Keratinocyte (primary cell): ENCODE measurements at regions not wholly inside any gene's neighbourhood (a gene's known extent, or its start where the extent isn't known, plus 50 kb on each side); places are given as distances from the start of the nearest gene placed in this dataset.

ENCODE experiments used
- DNase-seq: peaks from one replicate; pipeline ENCODE4 v3.0.0-alpha.2; 2011; ENCODE audit warnings: low read depth, missing footprints, low spot score
- FAIRE-seq: peaks from 2 replicates; lab custom pipeline; 2011; peaks lifted over from hg19 to GRCh38; lab: Jason Lieb, UNC
- H2AFZ ChIP-seq: 2 replicates; pipeline ENCODE4 v1.6.0; 2012; ENCODE audit warnings: low read length, control low read depth, inconsistent platforms; ENCODE audit not compliant: control insufficient read depth
- H3K27ac ChIP-seq: 2 replicates; pipeline ENCODE4 v1.5.1; 2011; ENCODE audit warnings: low read length; ENCODE audit not compliant: control insufficient read depth, insufficient read depth
- H3K27me3 ChIP-seq: 3 replicates; pipeline ENCODE4 v1.6.0; 2011; ENCODE audit warnings: low read length; ENCODE audit not compliant: control insufficient read depth, insufficient read depth; ENCODE audit errors: extremely low read depth
- H3K36me3 ChIP-seq, 2 experiments: 2 replicates in 1 of 2; 3 replicates in 1 of 2; pipeline ENCODE4 v1.5.1; 2011; ENCODE audit warnings: low read length in 2 of 2, mild to moderate bottlenecking in 1 of 2; ENCODE audit not compliant: control insufficient read depth in 2 of 2, insufficient read depth in 2 of 2; ENCODE audit errors: extremely low read depth in 1 of 2
- H3K4me1 ChIP-seq: 3 replicates; pipeline ENCODE4 v1.5.1; 2011; ENCODE audit warnings: low read length; ENCODE audit not compliant: control insufficient read depth, insufficient read depth; ENCODE audit errors: extremely low read depth
- H3K4me2 ChIP-seq: 3 replicates; pipeline ENCODE4 v1.6.0; 2011; ENCODE audit warnings: low read depth, low read length; ENCODE audit not compliant: control insufficient read depth, insufficient read depth; ENCODE audit errors: extremely low read depth
- H3K4me3 ChIP-seq, 3 experiments: fragments of 200-600 bp in 1 of 3; sonication (generic) in 1 of 3; 2 replicates in 2 of 3; 3 replicates in 1 of 3; pipeline ENCODE4 v1.5.1; 2011 to 2016; ENCODE audit warnings: low read length in 3 of 3, mild to moderate bottlenecking in 3 of 3, control low read depth in 2 of 3, inconsistent platforms in 1 of 3, low read depth in 1 of 3, mixed read lengths in 1 of 3, mixed run types in 1 of 3, moderate library complexity in 1 of 3; ENCODE audit not compliant: control insufficient read depth in 2 of 3, insufficient read depth in 2 of 3; ENCODE audit errors: extremely low read depth in 1 of 3
- H3K79me2 ChIP-seq: 2 replicates; pipeline ENCODE4 v1.6.0; 2012; ENCODE audit warnings: low read length; ENCODE audit not compliant: control insufficient read depth, insufficient read depth
- H3K9ac ChIP-seq: 3 replicates; pipeline ENCODE4 v1.6.0; 2011; ENCODE audit warnings: low read length; ENCODE audit not compliant: control insufficient read depth, insufficient read depth; ENCODE audit errors: extremely low read depth
- H3K9me1 ChIP-seq: 3 replicates; pipeline ENCODE4 v1.6.0; 2011; ENCODE audit warnings: low read length; ENCODE audit not compliant: control insufficient read depth, insufficient read depth; ENCODE audit errors: extremely low read depth
- H3K9me3 ChIP-seq: 2 replicates; pipeline ENCODE4 v1.5.1; 2012; ENCODE audit warnings: low read depth, low read length; ENCODE audit not compliant: control insufficient read depth
- H4K20me1 ChIP-seq: 3 replicates; pipeline ENCODE4 v1.6.0; 2011; ENCODE audit warnings: low read length; ENCODE audit not compliant: control insufficient read depth, insufficient read depth; ENCODE audit errors: extremely low read depth
- CTCF ChIP-seq, 3 experiments: IDR thresholded peaks in 1 of 3; conservative IDR thresholded peaks in 1 of 3; optimal IDR thresholded peaks in 1 of 3; 2 replicates in 2 of 3; 3 replicates in 1 of 3; pipeline versions ENCODE3 to v1.5.1; 2011; ENCODE audit warnings: low read length in 3 of 3, mild to moderate bottlenecking in 3 of 3, moderate library complexity in 2 of 3, control low read depth in 1 of 3, inconsistent platforms in 1 of 3; ENCODE audit not compliant: insufficient read depth in 2 of 3; ENCODE audit errors: extremely low read depth in 1 of 3
- EZH2 ChIP-seq: IDR thresholded peaks from one replicate; pipeline ENCODE4 v1.6.1; 2012; ENCODE audit warnings: inconsistent platforms, mild to moderate bottlenecking, low read length, moderate library complexity
- dilution Hi-C: fragments of 300-500 bp; cut with MboI; formaldehyde crosslinking; loops from one replicate; pipeline ENCODE4 v1.7.0; 2020; ENCODE audit warnings: low sequenced_read_pairs; ENCODE audit not compliant: extremely low pct_ligation_motif_present

GRCh38 chr6:53412021-53412715 is 63.4 kb upstream of the ELOVL5 start:
- dilution Hi-C loops: no loop called here
- DNase-seq (no peak), FAIRE-seq (no peak)
- H3K4me3 ChIP-seq: no peak overlapping the region
- H3K79me2 ChIP-seq: no peaks in the 10 kb centered on the region
- H3K27ac ChIP-seq: no peak overlapping the region
- no peaks in the 10 kb centered on the region for H4K20me1 ChIP-seq
- no peaks in the 10 kb centered on the region for H3K27me3 ChIP-seq
- H3K4me1 ChIP-seq: no peaks in the 10 kb centered on the region
- no peaks in the 10 kb centered on the region for H3K9me3 ChIP-seq
- H2AFZ ChIP-seq: no peak overlapping the region
- TF ChIP-seq CTCF (optimal IDR thresholded peaks at IDR 0.05 in 1 of 3, IDR thresholded peaks at IDR 0.05 in 1 of 3, conservative IDR thresholded peaks at IDR 0.05 in 1 of 3; ENCODE audit: extremely low read depth in 1 of 3, insufficient read depth in 2 of 3, low read length in 3 of 3) (no peak), EZH2 (no peak)
- no peaks in the 10 kb centered on the region for H3K9me1 ChIP-seq
- H3K4me2 ChIP-seq: no peak overlapping the region
- no peak overlapping the region for H3K9ac ChIP-seq
- H3K36me3 ChIP-seq: no peaks in the 10 kb centered on the region

GRCh38 chr6:53411451-53411850 is 62.7 kb upstream of the ELOVL5 start:
- no peak overlapping the region for H3K9ac ChIP-seq
- no peak for TF ChIP-seq EZH2
- TF ChIP-seq CTCF (optimal IDR thresholded peaks at IDR 0.05 in 1 of 3, IDR thresholded peaks at IDR 0.05 in 1 of 3, conservative IDR thresholded peaks at IDR 0.05 in 1 of 3; ENCODE audit: extremely low read depth in 1 of 3, insufficient read depth in 2 of 3, low read length in 3 of 3): no peak
- no peaks in the 10 kb centered on the region for H3K27me3 ChIP-seq
- FAIRE-seq (no peak), DNase-seq (no peak)
- no peaks in the 10 kb centered on the region for H3K9me1 ChIP-seq
- no peaks in the 10 kb centered on the region for H3K4me1 ChIP-seq
- no peaks in the 10 kb centered on the region for H4K20me1 ChIP-seq
- H3K79me2 ChIP-seq: no peaks in the 10 kb centered on the region
- H2AFZ ChIP-seq: no peak overlapping the region
- H3K4me2 ChIP-seq: no peak overlapping the region
- H3K27ac ChIP-seq: no peak overlapping the region
- H3K4me3 ChIP-seq: no peak overlapping the region
- no peaks in the 10 kb centered on the region for H3K9me3 ChIP-seq
- dilution Hi-C loops: no loop called here
- H3K36me3 ChIP-seq: no peaks in the 10 kb centered on the region
